ENCODE measurements at regions not wholly inside any gene's neighbourhood (a gene's known extent, or its start where the extent isn't known, plus 50 kb on each side); places are given as distances from the start of the nearest gene placed in this dataset.
A peak's percentile ranks its signal among the peaks of the same experiment; 100 is the strongest.

GRCh38 chr9:18261181-18261580 is 212.8 kb upstream of the ADAMTSL1 start:
- WGBS, 2 donors = 39 to 67% methylated on average over 2 of the region's 2 CpGs
- Histone ChIP-seq H3K27ac (no peak overlapping the region), H3K36me3 (no peaks in the 10 kb centered on the region), H3K4me1 (peaks cover 0 to 10% (median 0%) of the 10 kb centered on the region in 4 donors), H3K27me3 (no peaks in the 10 kb centered on the region), H3K9me3 (no peaks in the 10 kb centered on the region), H3K4me3 (no peak overlapping the region)
- TF ChIP-seq EP300 (IDR thresholded peaks at IDR 0.05) (no peak), CTCF (IDR thresholded peaks at IDR 0.05) (no peak), POLR2A (IDR thresholded peaks at IDR 0.05) (no peak)
- DNase-seq (ENCODE audit: low spot score in 2 of 2) = no peak

GRCh38 chr9:18263377-18263776 is 210.6 kb upstream of the ADAMTSL1 start:
- Histone ChIP-seq H3K27me3 (no peaks in the 10 kb centered on the region), H3K4me3 (no peak overlapping the region), H3K4me1 (peaks cover 0 to 17% (median 3%) of the 10 kb centered on the region in 4 donors), H3K27ac (no peak overlapping the region), H3K36me3 (no peaks in the 10 kb centered on the region), H3K9me3 (no peaks in the 10 kb centered on the region)
- 90 to 92% methylated on average over 6 of the region's 6 CpGs for WGBS, 2 donors
- TF ChIP-seq POLR2A (IDR thresholded peaks at IDR 0.05) = no peak
- TF ChIP-seq EP300 (IDR thresholded peaks at IDR 0.05) = no peak
- TF ChIP-seq CTCF (IDR thresholded peaks at IDR 0.05) = no peak
- DNase-seq (ENCODE audit: low spot score in 2 of 2) = no peak

GRCh38 chr9:18268381-18268780 is 205.6 kb upstream of the ADAMTSL1 start:
- H3K27me3 ChIP-seq = no peaks in the 10 kb centered on the region
- TF ChIP-seq EP300 (IDR thresholded peaks at IDR 0.05) = peak in 1 of 2 donors; percentile 11
- no peak for TF ChIP-seq CTCF (IDR thresholded peaks at IDR 0.05)
- H3K27ac ChIP-seq = peak overlapping the region in 1 of 4 donors; percentile 22
- DNase-seq (ENCODE audit: low spot score in 2 of 2) = no peak
- 7 to 8% methylated on average over 1 of the region's 1 CpG for WGBS, 2 donors
- peaks cover 0 to 17% (median 5%) of the 10 kb centered on the region in 4 donors for H3K4me1 ChIP-seq
- H3K9me3 ChIP-seq = no peaks in the 10 kb centered on the region
- H3K36me3 ChIP-seq = no peaks in the 10 kb centered on the region
- no peak overlapping the region for H3K4me3 ChIP-seq

- H3K4me3 ChIP-seq = no peak overlapping the region
- no peaks in the 10 kb centered on the region for H3K36me3 ChIP-seq
- TF ChIP-seq POLR2A (IDR thresholded peaks at IDR 0.05) (no peak), CTCF (IDR thresholded peaks at IDR 0.05) (no peak), EP300 (IDR thresholded peaks at IDR 0.05) (no peak)
- H3K4me1 ChIP-seq = peaks cover 0 to 26% (median 9%) of the 10 kb centered on the region in 4 donors
- H3K27me3 ChIP-seq = no peaks in the 10 kb centered on the region
- no peaks in the 10 kb centered on the region for H3K9me3 ChIP-seq
- no peak for DNase-seq (ENCODE audit: low spot score in 2 of 2)
- H3K27ac ChIP-seq = no peak overlapping the region
Observed at GRCh38 chr9:18269561-18269960, 204.4 kb upstream of the ADAMTSL1 start.

- Histone ChIP-seq H3K36me3 (no peaks in the 10 kb centered on the region), H3K27me3 (no peaks in the 10 kb centered on the region), H3K27ac (peak overlapping the region in 1 of 4 donors; percentile 57), H3K4me1 (peaks cover 0 to 16% (median 7%) of the 10 kb centered on the region in 4 donors), H3K9me3 (peaks cover 0 to 16% (median 4%) of the 10 kb centered on the region in 4 donors), H3K4me3 (no peak overlapping the region)
- TF ChIP-seq EP300 (IDR thresholded peaks at IDR 0.05) (peak in 1 of 2 donors; percentile 33), POLR2A (IDR thresholded peaks at IDR 0.05) (no peak), CTCF (IDR thresholded peaks at IDR 0.05) (no peak)
- no peak for DNase-seq (ENCODE audit: low spot score in 2 of 2)
- WGBS, 2 donors = 7 to 10% methylated on average over 1 of the region's 1 CpG
Observed at GRCh38 chr9:18274693-18275092, 199.3 kb upstream of the ADAMTSL1 start.

Data from tibial nerve (tissue), 4 donors.